ENCODE measurements at regions not wholly inside any gene's neighbourhood (a gene's known extent, or its start where the extent isn't known, plus 50 kb on each side); places are given as distances from the start of the nearest gene placed in this dataset.

- 84% methylated on average over 6 of the region's 6 CpGs for WGBS, 2 donors
- H3K27ac ChIP-seq, result no peak overlapping the region
- H3K4me1 ChIP-seq, result no peaks in the 10 kb centered on the region
- no peak overlapping the region for H3K4me3 ChIP-seq
- H3K27me3 ChIP-seq, result no peaks in the 10 kb centered on the region
- DNase-seq (ENCODE audit: low spot score in 2 of 2), result no peak
- TF ChIP-seq CTCF (IDR thresholded peaks at IDR 0.05) (no peak), POLR2A (IDR thresholded peaks at IDR 0.05) (no peak), EP300 (IDR thresholded peaks at IDR 0.05) (no peak)
- no peaks in the 10 kb centered on the region for H3K9me3 ChIP-seq
- H3K36me3 ChIP-seq, result no peaks in the 10 kb centered on the region
Observed at GRCh38 chr7:21999896-22000295, 54.2 kb upstream of the CDCA7L start.

DNA sequence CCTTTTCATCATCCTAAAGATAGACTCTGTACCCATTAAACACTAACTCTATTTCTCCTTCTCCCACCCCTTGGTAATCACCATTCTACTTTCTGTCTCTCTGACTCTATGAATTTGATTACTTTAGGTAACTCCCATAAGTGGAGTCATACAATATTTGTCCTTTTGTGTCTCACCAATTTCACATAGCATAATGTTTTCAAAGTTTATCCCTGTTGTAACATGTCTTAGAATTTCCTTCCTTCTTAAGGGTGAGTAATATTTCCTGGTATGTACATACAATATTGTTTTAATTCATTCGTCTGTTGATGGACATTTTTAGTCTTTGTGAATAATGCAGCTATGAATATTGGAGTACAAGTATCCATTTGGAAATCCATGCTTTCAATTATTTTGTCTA, 50.9 kb upstream of the CDCA7L start:
- DNase-seq (ENCODE audit: low spot score in 2 of 2), result no peak
- Histone ChIP-seq H3K4me3 (no peak overlapping the region), H3K36me3 (no peaks in the 10 kb centered on the region), H3K4me1 (no peaks in the 10 kb centered on the region), H3K27ac (no peak overlapping the region), H3K27me3 (no peaks in the 10 kb centered on the region), H3K9me3 (no peaks in the 10 kb centered on the region)
- TF ChIP-seq POLR2A (IDR thresholded peaks at IDR 0.05) (no peak), CTCF (IDR thresholded peaks at IDR 0.05) (no peak), EP300 (IDR thresholded peaks at IDR 0.05) (no peak)
- 62 to 68% methylated on average over 1 of the region's 1 CpG for WGBS, 2 donors

All from tibial nerve (tissue), 4 donors.